Activated T-helper 17 cell treated with anti-CD3 and anti-CD28 coated beads, Interleukin-2, amount 50 U/mL, for 72 hours (primary cell): ENCODE measurements at regions not wholly inside any gene's neighbourhood (a gene's known extent, or its start where the extent isn't known, plus 50 kb on each side); places are given as distances from the start of the nearest gene placed in this dataset.
"Not testable (repeated sequence)": the region's sequence is repeated elsewhere in the genome, so short reads cannot be mapped to it uniquely, and the experiment has no call there.

Experiments used
- ATAC-seq: fragments of 150-1000 bp; cut with Tn5 transposase; replicated peaks from 2 replicates; pipeline ENCODE4 v1.10.0; 2021; ENCODE audit warnings: mild to moderate bottlenecking, moderate library complexity
- H3K27ac Mint-ChIP-seq: one replicate; pipeline ENCODE4 v1.8.0; 2022; ENCODE audit warnings: mixed read lengths
- H3K27me3 Mint-ChIP-seq: one replicate; pipeline ENCODE4 v1.8.0; 2022; ENCODE audit warnings: mixed read lengths
- H3K36me3 Mint-ChIP-seq: one replicate; pipeline ENCODE4 v1.8.0; 2022; ENCODE audit warnings: low read depth, mild to moderate bottlenecking, mixed read lengths
- H3K4me1 Mint-ChIP-seq: one replicate; pipeline ENCODE4 v1.8.0; 2022; ENCODE audit warnings: mixed read lengths
- H3K4me3 Mint-ChIP-seq: one replicate; pipeline ENCODE4 v1.8.0; 2022; ENCODE audit warnings: mild to moderate bottlenecking, mixed read lengths
- H3K9me3 Mint-ChIP-seq: one replicate; pipeline ENCODE4 v1.8.0; 2022; ENCODE audit warnings: mixed read lengths

- H3K4me3 Mint-ChIP-seq = no peak overlapping the region
- H3K36me3 Mint-ChIP-seq = no peaks in the 10 kb centered on the region
- no peak for ATAC-seq
- H3K27me3 Mint-ChIP-seq = no peaks in the 10 kb centered on the region
- H3K9me3 Mint-ChIP-seq = no peaks in the 10 kb centered on the region
- no peak overlapping the region for H3K27ac Mint-ChIP-seq
- no peaks in the 10 kb centered on the region for H3K4me1 Mint-ChIP-seq
These were observed 57.7 kb downstream of the SOX3 start for GRCh38 chrX:140447150-140447549.

GRCh38 chrX:140440876-140441275 is 64.0 kb downstream of the SOX3 start:
- Mint-ChIP-seq H3K27ac (no peak overlapping the region), H3K9me3 (no peaks in the 10 kb centered on the region), H3K27me3 (no peaks in the 10 kb centered on the region), H3K4me3 (no peak overlapping the region), H3K36me3 (no peaks in the 10 kb centered on the region), H3K4me1 (no peaks in the 10 kb centered on the region)
- ATAC-seq = no peak

- H3K4me1 Mint-ChIP-seq = no peaks in the 10 kb centered on the region
- H3K27me3 Mint-ChIP-seq = peaks cover 7% of the 10 kb centered on the region
- no peak overlapping the region for H3K27ac Mint-ChIP-seq
- no peaks in the 10 kb centered on the region for H3K36me3 Mint-ChIP-seq
- H3K4me3 Mint-ChIP-seq = no peak overlapping the region
- no peak for ATAC-seq
- no peaks in the 10 kb centered on the region for H3K9me3 Mint-ChIP-seq
These were observed 65.4 kb downstream of the SOX3 start for GRCh38 chrX:140439476-140439875.

DNA sequence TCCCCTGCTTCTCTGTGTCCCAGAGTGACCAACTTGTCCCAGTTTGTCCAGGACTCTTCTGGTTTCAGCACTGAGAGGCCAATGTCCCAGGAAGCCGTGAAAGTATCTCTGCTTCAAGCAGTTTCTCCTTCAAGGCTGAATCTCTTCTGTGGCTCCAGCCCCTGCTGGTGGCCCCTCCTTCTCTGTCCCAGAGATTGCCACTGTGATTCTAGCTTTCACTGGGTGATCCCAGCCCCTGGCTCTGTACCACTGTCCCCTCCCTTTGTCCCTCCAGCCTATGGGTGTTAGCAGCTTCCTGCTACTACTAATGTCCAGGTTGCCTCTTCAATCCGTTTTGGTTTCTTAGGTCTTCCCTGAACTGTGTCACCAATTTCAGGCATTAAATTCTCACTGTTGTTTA is 70.5 kb downstream of the SOX3 start:
- no peaks in the 10 kb centered on the region for H3K4me1 Mint-ChIP-seq
- H3K36me3 Mint-ChIP-seq = no peaks in the 10 kb centered on the region
- no peak overlapping the region for H3K4me3 Mint-ChIP-seq
- H3K27me3 Mint-ChIP-seq = peaks cover 8% of the 10 kb centered on the region
- ATAC-seq = no peak
- H3K27ac Mint-ChIP-seq = no peak overlapping the region
- no peaks in the 10 kb centered on the region for H3K9me3 Mint-ChIP-seq

GRCh38 chrX:140433582-140433981 is 71.3 kb downstream of the SOX3 start:
- Mint-ChIP-seq H3K27ac (no peak overlapping the region), H3K9me3 (peaks cover 4% of the 10 kb centered on the region), H3K4me3 (no peak overlapping the region), H3K36me3 (no peaks in the 10 kb centered on the region), H3K4me1 (no peaks in the 10 kb centered on the region), H3K27me3 (peaks cover 13% of the 10 kb centered on the region)
- no peak for ATAC-seq

DNA sequence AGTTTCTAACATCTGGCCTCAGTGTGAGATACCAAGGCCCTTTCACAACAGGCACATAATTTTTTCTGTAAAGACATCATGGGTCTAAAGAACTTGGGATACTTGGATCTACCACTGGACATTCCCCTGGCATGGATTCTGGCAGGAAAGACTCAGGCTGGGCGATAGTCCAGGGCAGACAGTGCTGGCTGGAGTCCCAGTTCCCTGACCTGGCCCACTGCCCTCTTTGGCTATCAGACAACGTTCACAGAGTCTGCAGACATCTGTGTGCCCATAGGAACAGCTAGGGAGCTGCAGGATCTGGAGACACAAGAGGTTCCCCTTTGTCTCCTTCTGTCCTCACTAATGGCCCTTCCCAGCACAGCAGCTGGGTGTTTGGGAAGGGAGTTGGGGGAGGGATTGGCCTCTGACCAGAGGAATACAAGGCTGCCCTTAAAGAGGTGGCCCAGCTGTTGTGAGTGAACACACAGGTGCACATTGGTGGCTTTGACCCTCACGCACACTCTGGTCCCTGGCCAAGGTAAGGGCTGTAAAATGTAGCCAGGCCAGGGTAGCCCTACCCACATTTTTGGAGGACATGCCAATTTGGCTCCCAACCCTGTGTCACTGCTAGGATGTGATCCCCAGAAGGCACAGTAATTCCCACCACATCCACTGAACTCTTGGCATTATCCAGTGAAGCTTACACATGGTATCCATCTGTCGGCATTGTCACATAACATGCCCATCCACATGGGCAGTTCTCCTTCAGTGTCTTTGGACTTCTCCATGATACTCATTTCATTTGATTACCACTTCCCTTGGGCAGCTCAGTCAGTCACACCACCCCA is 72.3 kb downstream of the SOX3 start:
- Mint-ChIP-seq H3K4me1 (no peaks in the 10 kb centered on the region), H3K27me3 (peaks cover 13% of the 10 kb centered on the region), H3K4me3 (no peak overlapping the region), H3K9me3 (peaks cover 4% of the 10 kb centered on the region), H3K27ac (no peak overlapping the region), H3K36me3 (no peaks in the 10 kb centered on the region)
- no peak for ATAC-seq

- ATAC-seq = no peak
- Mint-ChIP-seq H3K9me3 (peaks cover 4% of the 10 kb centered on the region), H3K27ac (no peak overlapping the region), H3K4me1 (no peaks in the 10 kb centered on the region), H3K4me3 (no peak overlapping the region), H3K36me3 (no peaks in the 10 kb centered on the region), H3K27me3 (peaks cover 13% of the 10 kb centered on the region)
These were observed 73.3 kb downstream of the SOX3 start for GRCh38 chrX:140431521-140431920.

DNA sequence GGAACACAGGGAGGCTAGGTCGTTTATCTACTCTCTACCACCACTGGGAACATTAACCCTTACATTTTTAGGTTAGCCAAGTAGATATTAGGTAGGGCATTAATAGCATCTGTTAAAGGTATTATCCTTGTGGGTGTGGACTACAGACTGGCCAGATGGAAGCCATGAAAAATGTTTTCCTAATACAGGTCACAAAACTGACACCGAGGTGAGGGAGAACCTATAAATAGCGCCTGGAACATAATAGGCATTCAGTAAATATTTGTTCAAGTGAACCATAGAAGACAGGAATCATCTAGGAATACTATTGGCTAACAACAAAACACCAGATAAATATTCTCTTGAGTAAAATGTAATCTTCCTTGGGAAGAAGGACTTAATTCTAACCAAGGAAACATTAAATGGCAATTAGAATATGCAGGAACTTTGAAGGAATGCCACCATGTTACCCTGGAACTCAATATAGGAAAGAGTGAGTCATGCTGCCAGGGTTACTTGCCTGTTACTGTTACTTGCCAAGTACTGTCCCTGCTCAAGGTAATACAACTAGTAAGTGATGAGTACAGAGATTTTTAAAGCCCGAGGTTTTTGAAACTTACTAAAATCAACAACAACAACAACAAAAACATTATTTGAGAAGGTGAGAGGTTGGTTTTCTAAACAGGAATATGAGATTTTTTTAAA is 79.0 kb downstream of the SOX3 start:
- Mint-ChIP-seq H3K4me3 (no peak overlapping the region), H3K9me3 (peaks cover 4% of the 10 kb centered on the region), H3K36me3 (no peaks in the 10 kb centered on the region), H3K27ac (no peak overlapping the region), H3K27me3 (peaks cover 9% of the 10 kb centered on the region), H3K4me1 (no peaks in the 10 kb centered on the region)
- ATAC-seq = no peak

DNA sequence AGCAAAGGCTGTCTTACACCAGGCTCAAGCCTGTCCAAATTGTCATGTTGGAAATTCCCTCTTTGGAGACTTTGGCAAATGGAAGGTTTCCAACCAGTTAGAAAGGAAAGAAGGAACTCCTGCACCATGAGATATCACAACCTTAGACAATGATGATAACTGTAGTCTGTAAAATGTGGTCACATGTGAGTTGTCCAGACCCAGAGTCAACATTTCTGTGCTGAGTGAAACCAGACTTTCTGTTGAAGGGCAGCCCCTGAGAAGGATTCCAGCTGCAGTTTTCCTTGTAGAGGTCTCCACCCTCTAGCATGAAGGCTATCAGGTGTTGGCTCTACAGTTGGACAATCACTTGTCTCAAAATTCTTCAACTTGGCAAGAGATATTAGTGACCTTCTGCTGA is 82.4 kb downstream of the SOX3 start:
- no peak for ATAC-seq
- Mint-ChIP-seq H3K4me3 (no peak overlapping the region), H3K4me1 (no peaks in the 10 kb centered on the region), H3K27me3 (peaks cover 3% of the 10 kb centered on the region), H3K36me3 (no peaks in the 10 kb centered on the region), H3K27ac (no peak overlapping the region), H3K9me3 (no peaks in the 10 kb centered on the region)

GRCh38 chrX:140402131-140402530 is 102.7 kb downstream of the SOX3 start:
- not testable (repeated sequence) for H3K4me3 Mint-ChIP-seq, H3K27me3 Mint-ChIP-seq, ATAC-seq, H3K36me3 Mint-ChIP-seq, H3K27ac Mint-ChIP-seq, H3K9me3 Mint-ChIP-seq, H3K4me1 Mint-ChIP-seq

DNA sequence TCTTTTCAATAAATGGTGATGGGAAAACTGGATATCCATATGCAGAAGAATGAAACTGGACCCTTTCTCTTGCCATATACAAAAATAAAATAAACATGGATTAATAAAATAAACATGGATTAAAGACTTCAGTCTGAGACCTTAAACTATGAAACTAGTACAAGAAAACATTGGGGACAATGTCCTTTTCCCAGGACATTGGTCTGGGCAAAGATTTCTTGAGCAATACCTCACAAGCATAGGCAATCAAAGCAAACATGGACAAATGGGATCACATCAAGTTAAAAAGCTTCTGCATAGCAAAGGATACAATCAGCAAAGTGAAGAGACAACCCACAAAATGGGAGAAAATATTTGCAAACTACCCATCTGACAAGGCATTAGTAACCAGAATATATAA is 108.5 kb downstream of the SOX3 start:
- not testable (repeated sequence) for ATAC-seq, H3K27me3 Mint-ChIP-seq, H3K36me3 Mint-ChIP-seq, H3K27ac Mint-ChIP-seq, H3K4me1 Mint-ChIP-seq, H3K4me3 Mint-ChIP-seq, H3K9me3 Mint-ChIP-seq

GRCh38 chrX:140393507-140393906 is 111.4 kb downstream of the SOX3 start:
- ATAC-seq = no peak
- Mint-ChIP-seq H3K36me3 (no peaks in the 10 kb centered on the region), H3K4me1 (no peaks in the 10 kb centered on the region), H3K27me3 (no peaks in the 10 kb centered on the region), H3K9me3 (no peaks in the 10 kb centered on the region), H3K27ac (no peak overlapping the region), H3K4me3 (no peak overlapping the region)

- H3K27me3 Mint-ChIP-seq = no peaks in the 10 kb centered on the region
- no peaks in the 10 kb centered on the region for H3K9me3 Mint-ChIP-seq
- H3K36me3 Mint-ChIP-seq = no peaks in the 10 kb centered on the region
- H3K4me3 Mint-ChIP-seq = no peak overlapping the region
- no peaks in the 10 kb centered on the region for H3K4me1 Mint-ChIP-seq
- no peak overlapping the region for H3K27ac Mint-ChIP-seq
- no peak for ATAC-seq
These were observed 113.6 kb downstream of the SOX3 start for GRCh38 chrX:140391313-140391712.

DNA sequence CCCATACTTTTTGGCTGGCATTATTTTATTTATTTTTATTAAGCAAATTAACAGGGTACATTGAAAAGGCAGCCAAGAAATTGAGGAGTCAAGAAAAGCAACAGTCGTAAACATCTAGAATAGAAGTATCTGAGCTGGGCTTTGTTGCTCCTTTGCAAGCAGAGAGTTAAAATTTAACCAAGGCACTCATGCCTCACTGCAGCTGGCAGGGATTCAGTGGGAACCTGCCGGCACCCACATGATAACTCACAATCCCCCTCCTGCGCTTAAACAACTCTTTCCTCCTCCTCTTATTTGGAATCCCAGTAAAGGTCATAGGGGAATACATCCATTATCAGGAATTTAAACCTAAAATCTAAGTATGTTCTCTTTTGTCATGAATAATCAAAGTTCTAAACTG is 115.5 kb downstream of the SOX3 start:
- no peaks in the 10 kb centered on the region for H3K36me3 Mint-ChIP-seq
- H3K27ac Mint-ChIP-seq = no peak overlapping the region
- no peak for ATAC-seq
- H3K9me3 Mint-ChIP-seq = peaks cover 9% of the 10 kb centered on the region
- H3K4me3 Mint-ChIP-seq = no peak overlapping the region
- no peaks in the 10 kb centered on the region for H3K27me3 Mint-ChIP-seq
- no peaks in the 10 kb centered on the region for H3K4me1 Mint-ChIP-seq

GRCh38 chrX:140362861-140363260 is 142.0 kb downstream of the SOX3 start:
- Mint-ChIP-seq H3K27ac (no peak overlapping the region), H3K4me3 (no peak overlapping the region), H3K27me3 (no peaks in the 10 kb centered on the region), H3K4me1 (no peaks in the 10 kb centered on the region), H3K9me3 (no peaks in the 10 kb centered on the region), H3K36me3 (no peaks in the 10 kb centered on the region)
- ATAC-seq = no peak
